ENCODE measurements at regions not wholly inside any gene's neighbourhood (a gene's known extent, or its start where the extent isn't known, plus 50 kb on each side); places are given as distances from the start of the nearest gene placed in this dataset.

GRCh38 chr17:36813357-36813756 lies 123.9 kb upstream of the LHX1 start:
- H3K27ac ChIP-seq (ENCODE audit: low read length) = no peak overlapping the region
- no peaks in the 10 kb centered on the region for H3K36me3 ChIP-seq (ENCODE audit: insufficient read depth, low read length)
- no peaks in the 10 kb centered on the region for H3K4me1 ChIP-seq (ENCODE audit: insufficient read depth, low read length)
- peaks cover 8% of the 10 kb centered on the region for H3K27me3 ChIP-seq (ENCODE audit: insufficient read depth, low read length, poor library complexity)
- no peak overlapping the region for H3K4me2 ChIP-seq (ENCODE audit: insufficient read depth, low read length)
- DNase-seq (no peak), ATAC-seq (ENCODE audit: insufficient read depth, low read depth) (no peak)
- no peak overlapping the region for H3K9ac ChIP-seq (ENCODE audit: low read depth, low read length)
- H3K9me3 ChIP-seq (ENCODE audit: insufficient read depth, low read length, severe bottlenecking) = no peaks in the 10 kb centered on the region
- H4K20me1 ChIP-seq (ENCODE audit: insufficient read depth, low read length) = 0 out of 2 replicates have a peak, but pooled peaks cover 3% of the 10 kb centered on the region
- H3K79me2 ChIP-seq (ENCODE audit: insufficient read depth, low read length) = no peaks in the 10 kb centered on the region
- H3K4me3 ChIP-seq (ENCODE audit: low read depth in 1 of 2, low read length in 2 of 2) = no peak overlapping the region
- H2AFZ ChIP-seq (ENCODE audit: low read depth, low read length) = no peak overlapping the region
- TF ChIP-seq CTCF (IDR thresholded peaks at IDR 0.05; ENCODE audit: borderline replicate concordance, extremely low read depth, low read length, poor library complexity, severe bottlenecking) (no peak), EZH2 (IDR thresholded peaks at IDR 0.05; ENCODE audit: borderline replicate concordance, low read depth, low read length, severe bottlenecking) (no peak)

- Histone ChIP-seq H4K20me1 (ENCODE audit: insufficient read depth, low read length) (0 out of 2 replicates have a peak, but pooled peaks cover 3% of the 10 kb centered on the region), H3K36me3 (ENCODE audit: insufficient read depth, low read length) (no peaks in the 10 kb centered on the region), H3K4me3 (ENCODE audit: low read depth in 1 of 2, low read length in 2 of 2) (no peak overlapping the region), H3K9ac (ENCODE audit: low read depth, low read length) (no peak overlapping the region), H3K4me2 (ENCODE audit: insufficient read depth, low read length) (no peak overlapping the region), H3K79me2 (ENCODE audit: insufficient read depth, low read length) (no peaks in the 10 kb centered on the region), H2AFZ (ENCODE audit: low read depth, low read length) (no peak overlapping the region), H3K4me1 (ENCODE audit: insufficient read depth, low read length) (no peaks in the 10 kb centered on the region), H3K27me3 (ENCODE audit: insufficient read depth, low read length, poor library complexity) (peaks cover 8% of the 10 kb centered on the region), H3K9me3 (ENCODE audit: insufficient read depth, low read length, severe bottlenecking) (no peaks in the 10 kb centered on the region), H3K27ac (ENCODE audit: low read length) (no peak overlapping the region)
- no peak for ATAC-seq (ENCODE audit: insufficient read depth, low read depth)
- no peak for DNase-seq
- TF ChIP-seq EZH2 (IDR thresholded peaks at IDR 0.05; ENCODE audit: borderline replicate concordance, low read depth, low read length, severe bottlenecking) (no peak), CTCF (IDR thresholded peaks at IDR 0.05; ENCODE audit: borderline replicate concordance, extremely low read depth, low read length, poor library complexity, severe bottlenecking) (no peak)
Measured at GRCh38 chr17:36813957-36814563, 123.2 kb upstream of the LHX1 start.

- TF ChIP-seq EZH2 (IDR thresholded peaks at IDR 0.05; ENCODE audit: borderline replicate concordance, low read depth, low read length, severe bottlenecking) (no peak), CTCF (IDR thresholded peaks at IDR 0.05; ENCODE audit: borderline replicate concordance, extremely low read depth, low read length, poor library complexity, severe bottlenecking) (no peak)
- ATAC-seq (ENCODE audit: insufficient read depth, low read depth) (no peak), DNase-seq (no peak)
- Histone ChIP-seq H2AFZ (ENCODE audit: low read depth, low read length) (no peak overlapping the region), H3K4me1 (ENCODE audit: insufficient read depth, low read length) (no peaks in the 10 kb centered on the region), H3K9me3 (ENCODE audit: insufficient read depth, low read length, severe bottlenecking) (no peaks in the 10 kb centered on the region), H3K27ac (ENCODE audit: low read length) (no peak overlapping the region), H3K4me3 (ENCODE audit: low read depth in 1 of 2, low read length in 2 of 2) (no peak overlapping the region), H3K27me3 (ENCODE audit: insufficient read depth, low read length, poor library complexity) (peaks cover 11% of the 10 kb centered on the region), H4K20me1 (ENCODE audit: insufficient read depth, low read length) (0 out of 2 replicates have a peak, but pooled peaks cover 3% of the 10 kb centered on the region), H3K9ac (ENCODE audit: low read depth, low read length) (no peak overlapping the region), H3K4me2 (ENCODE audit: insufficient read depth, low read length) (no peak overlapping the region), H3K36me3 (ENCODE audit: insufficient read depth, low read length) (no peaks in the 10 kb centered on the region), H3K79me2 (ENCODE audit: insufficient read depth, low read length) (no peaks in the 10 kb centered on the region)
Measured at GRCh38 chr17:36814958-36815357, 122.3 kb upstream of the LHX1 start.

Data from DND-41 (cell line).